Hindlimb muscle (tissue), 1 donor: ENCODE measurements at regions not wholly inside any gene's neighbourhood (a gene's known extent, or its start where the extent isn't known, plus 50 kb on each side); places are given as distances from the start of the nearest gene placed in this dataset.

ENCODE experiments used
- DNase-seq: peaks from one replicate; pipeline ENCODE4 v3.0.0-alpha.2; 2013

- DNase-seq = no peak
Measured at GRCh38 chr10:114771749-114772148, 49.8 kb upstream of the FHIP2A start.
